Astrocyte of the cerebellum (primary cell): ENCODE measurements at regions not wholly inside any gene's neighbourhood (a gene's known extent, or its start where the extent isn't known, plus 50 kb on each side); places are given as distances from the start of the nearest gene placed in this dataset.

Experiments
- DNase-seq: peaks from one replicate; pipeline ENCODE4 v3.0.0-alpha.2; 2011; ENCODE audit warnings: low read depth
- H3K4me3 ChIP-seq: 2 replicates; pipeline ENCODE4 v1.5.1; 2011; ENCODE audit warnings: mild to moderate bottlenecking, low read depth, low read length, moderate library complexity
- in situ Hi-C: cut with HindIII; loops from 2 replicates; pipeline ENCODE4 v1.10.0; 2017; ENCODE audit warnings: low sequenced_read_pairs
- TF ChIP-seq, protein P1 (sequence below): IDR thresholded peaks from 2 replicates; pipeline ENCODE4 v1.5.1; 2012; ENCODE audit warnings: low read length, low read depth, moderate library complexity, mild to moderate bottlenecking; ENCODE audit errors: missing control alignments

DNA sequence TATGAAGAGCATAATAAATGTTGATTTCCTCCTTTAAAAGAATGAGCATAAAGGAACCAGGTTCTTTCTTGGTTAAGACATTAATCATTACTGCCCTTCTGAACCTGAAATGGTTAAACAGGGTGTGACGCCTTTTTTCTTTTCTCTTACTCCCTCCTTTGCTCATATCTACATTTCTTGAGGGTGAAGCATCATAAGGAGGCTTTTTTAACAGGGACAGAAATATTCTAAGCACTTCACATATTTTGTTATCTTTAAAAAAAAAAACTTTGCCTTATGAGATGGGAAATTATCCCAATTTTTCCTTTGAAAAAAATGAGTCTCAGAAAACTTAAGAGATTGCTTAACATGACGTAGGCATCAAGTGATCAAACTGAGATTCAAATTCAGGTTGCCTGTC lies 1036.3 kb upstream of the TENM4 start:
- no peak for DNase-seq
- no peak overlapping the region for H3K4me3 ChIP-seq
- in situ Hi-C loops: no loop called here
- TF ChIP-seq, protein P1, sequence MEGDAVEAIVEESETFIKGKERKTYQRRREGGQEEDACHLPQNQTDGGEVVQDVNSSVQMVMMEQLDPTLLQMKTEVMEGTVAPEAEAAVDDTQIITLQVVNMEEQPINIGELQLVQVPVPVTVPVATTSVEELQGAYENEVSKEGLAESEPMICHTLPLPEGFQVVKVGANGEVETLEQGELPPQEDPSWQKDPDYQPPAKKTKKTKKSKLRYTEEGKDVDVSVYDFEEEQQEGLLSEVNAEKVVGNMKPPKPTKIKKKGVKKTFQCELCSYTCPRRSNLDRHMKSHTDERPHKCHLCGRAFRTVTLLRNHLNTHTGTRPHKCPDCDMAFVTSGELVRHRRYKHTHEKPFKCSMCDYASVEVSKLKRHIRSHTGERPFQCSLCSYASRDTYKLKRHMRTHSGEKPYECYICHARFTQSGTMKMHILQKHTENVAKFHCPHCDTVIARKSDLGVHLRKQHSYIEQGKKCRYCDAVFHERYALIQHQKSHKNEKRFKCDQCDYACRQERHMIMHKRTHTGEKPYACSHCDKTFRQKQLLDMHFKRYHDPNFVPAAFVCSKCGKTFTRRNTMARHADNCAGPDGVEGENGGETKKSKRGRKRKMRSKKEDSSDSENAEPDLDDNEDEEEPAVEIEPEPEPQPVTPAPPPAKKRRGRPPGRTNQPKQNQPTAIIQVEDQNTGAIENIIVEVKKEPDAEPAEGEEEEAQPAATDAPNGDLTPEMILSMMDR: no peak

DNA sequence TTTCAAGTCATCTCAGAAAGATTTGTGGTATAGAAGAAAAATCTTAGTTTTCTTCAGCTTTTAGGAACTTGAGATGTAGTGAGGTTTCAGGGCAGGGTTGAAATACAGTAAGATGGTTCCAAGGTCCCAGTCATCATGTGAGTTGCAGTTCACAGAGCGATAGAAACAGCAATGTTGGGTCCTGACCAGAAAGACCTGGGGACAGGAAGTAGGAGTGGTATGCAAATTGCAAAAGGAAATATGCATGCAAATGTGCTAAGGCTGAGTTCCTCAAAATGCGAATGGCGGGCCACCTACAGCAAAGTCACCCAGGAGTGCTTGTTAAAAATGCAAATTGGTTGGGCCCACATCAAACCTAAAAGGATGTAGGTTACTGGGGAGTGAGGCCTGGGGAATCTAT lies 1032.7 kb upstream of the TENM4 start:
- no peak for DNase-seq
- in situ Hi-C loops: no loop called here
- H3K4me3 ChIP-seq: no peak overlapping the region
- TF ChIP-seq, protein P1: no peak

DNA sequence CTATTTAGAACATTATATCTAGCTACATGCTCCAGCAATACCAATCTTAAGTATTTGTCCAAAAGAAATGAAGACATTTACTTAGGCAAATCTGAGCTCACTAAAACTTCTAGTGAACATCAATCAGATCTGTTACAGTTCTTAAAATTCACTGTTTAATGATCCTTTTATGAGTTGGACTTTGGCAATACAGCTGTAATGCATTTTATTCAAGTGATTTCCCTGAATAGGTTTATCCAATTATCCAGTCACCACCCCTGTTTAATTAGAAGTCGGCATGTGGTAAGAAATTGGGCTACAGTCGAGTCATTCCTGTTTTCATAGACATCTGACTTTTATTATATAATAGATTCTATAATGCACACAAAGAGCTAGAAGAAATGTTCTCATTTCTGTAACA lies 1029.0 kb upstream of the TENM4 start:
- in situ Hi-C loops: no loop called here
- no peak for DNase-seq
- H3K4me3 ChIP-seq: no peak overlapping the region
- TF ChIP-seq, protein P1: no peak

DNA sequence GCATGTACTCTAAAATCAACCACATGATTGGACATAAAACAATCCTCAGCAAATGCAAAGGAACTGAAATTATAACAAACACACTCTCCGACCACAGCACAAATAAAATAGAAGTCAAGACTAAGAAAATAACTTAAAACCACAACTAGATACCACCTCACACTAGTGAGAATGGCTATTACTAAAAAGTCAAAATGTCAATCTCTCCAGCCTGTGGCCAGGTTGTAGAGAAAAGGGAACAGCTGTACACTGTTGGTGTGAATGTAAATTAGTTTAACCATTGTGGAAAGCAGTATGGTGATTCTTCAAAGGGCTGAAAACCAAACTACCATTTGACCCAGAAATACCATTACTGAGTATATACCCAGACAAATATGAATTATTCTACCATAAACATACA lies 1025.7 kb upstream of the TENM4 start:
- no peak for DNase-seq
- H3K4me3 ChIP-seq: no peak overlapping the region
- in situ Hi-C loops: no loop called here
- TF ChIP-seq, protein P1: no peak

DNA sequence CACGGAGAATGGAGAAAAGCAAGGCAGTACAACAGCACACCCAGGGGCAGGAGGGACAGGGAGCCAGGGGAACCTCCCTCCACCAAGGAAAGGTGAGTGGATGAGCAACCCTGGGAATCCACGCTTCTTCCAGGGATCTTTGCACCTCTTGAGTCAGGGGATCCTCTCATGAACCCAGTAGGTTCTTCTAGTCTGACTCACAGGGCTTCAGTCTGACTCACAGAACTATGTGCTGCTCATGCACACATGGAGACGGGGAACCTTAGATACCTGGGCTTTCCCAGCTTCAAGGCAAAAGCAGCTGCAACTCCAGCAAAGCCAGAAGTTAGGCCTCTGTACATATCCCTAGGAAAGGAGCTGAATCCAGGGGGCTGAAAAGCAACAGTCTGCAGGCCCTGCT lies 1021.4 kb upstream of the TENM4 start:
- TF ChIP-seq, protein P1: no peak
- no peak overlapping the region for H3K4me3 ChIP-seq
- no peak for DNase-seq
- in situ Hi-C loops: no loop called here

DNA sequence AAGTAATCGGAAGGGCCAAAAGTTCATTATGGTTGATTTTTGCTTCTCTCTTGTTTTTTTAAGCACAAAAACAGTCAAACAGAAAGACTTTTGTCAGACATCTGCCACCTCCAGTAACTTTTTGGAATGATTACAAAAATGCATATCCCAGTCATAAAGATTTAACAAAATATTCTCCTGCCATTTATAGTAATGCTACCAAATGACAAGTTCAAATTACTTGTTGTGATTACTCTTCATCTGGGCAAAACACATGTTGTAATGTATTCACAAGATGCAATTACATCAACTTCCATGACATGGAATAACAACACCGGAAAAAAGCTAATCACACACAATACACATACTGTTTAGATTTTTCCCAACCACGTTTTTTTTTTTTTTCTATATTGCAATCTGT lies 1017.5 kb upstream of the TENM4 start:
- TF ChIP-seq, protein P1: no peak
- no peak for DNase-seq
- in situ Hi-C loops: no loop called here

DNA sequence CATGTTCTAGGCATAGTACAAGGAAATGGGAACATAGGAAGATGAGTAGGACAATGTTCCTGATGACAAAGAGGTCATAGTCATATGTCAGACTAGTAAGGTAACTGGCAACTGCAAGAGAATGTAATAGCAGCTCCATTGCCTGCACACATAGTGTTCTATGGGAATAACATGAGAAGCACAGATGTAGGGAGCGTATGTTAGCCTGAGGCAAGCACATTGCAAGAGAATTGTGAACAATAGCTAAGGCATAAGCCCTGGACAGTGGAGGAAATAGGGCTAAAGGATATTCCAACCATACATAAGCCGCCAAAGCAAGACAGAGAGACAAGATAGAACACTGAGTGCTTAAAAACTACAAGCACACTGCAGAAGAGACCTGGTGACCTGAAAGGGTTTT lies 1017.0 kb upstream of the TENM4 start:
- no peak overlapping the region for H3K4me3 ChIP-seq
- in situ Hi-C loops: no loop called here
- TF ChIP-seq, protein P1: no peak
- no peak for DNase-seq

More for the DNA sequence above, 1017.5 kb upstream of the TENM4 start:
- no peak overlapping the region for H3K4me3 ChIP-seq
